ENCODE measurements at regions not wholly inside any gene's neighbourhood (a gene's known extent, or its start where the extent isn't known, plus 50 kb on each side); places are given as distances from the start of the nearest gene placed in this dataset.

DNA sequence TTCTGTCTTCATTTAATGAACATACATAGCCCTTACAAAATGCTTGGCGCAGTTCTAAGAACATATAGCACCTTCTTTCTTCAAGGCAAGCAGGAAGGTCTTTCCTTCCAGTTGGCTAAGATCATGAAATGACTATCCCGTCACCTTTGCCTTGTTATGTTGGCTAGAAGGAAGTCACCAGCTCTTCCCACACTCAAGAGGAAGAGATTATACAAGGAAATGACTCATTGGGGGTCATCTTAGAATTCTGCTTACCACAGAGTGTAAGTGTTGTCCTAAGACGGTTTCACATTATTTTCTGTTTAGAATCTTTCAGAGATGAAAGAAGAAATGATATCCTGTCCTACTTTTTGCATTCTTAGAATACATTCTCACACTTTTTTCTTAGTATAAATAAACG is 808.0 kb upstream of the LUZP2 start:
- Histone ChIP-seq H3K27me3 (ENCODE audit: control insufficient read depth, insufficient read depth, low read length) (no peaks in the 10 kb centered on the region), H3K4me3 (ENCODE audit: low read depth, low read length) (no peak overlapping the region), H3K36me3 (ENCODE audit: control insufficient read depth, insufficient read depth, low read length) (no peaks in the 10 kb centered on the region)
- TF ChIP-seq, protein P1, sequence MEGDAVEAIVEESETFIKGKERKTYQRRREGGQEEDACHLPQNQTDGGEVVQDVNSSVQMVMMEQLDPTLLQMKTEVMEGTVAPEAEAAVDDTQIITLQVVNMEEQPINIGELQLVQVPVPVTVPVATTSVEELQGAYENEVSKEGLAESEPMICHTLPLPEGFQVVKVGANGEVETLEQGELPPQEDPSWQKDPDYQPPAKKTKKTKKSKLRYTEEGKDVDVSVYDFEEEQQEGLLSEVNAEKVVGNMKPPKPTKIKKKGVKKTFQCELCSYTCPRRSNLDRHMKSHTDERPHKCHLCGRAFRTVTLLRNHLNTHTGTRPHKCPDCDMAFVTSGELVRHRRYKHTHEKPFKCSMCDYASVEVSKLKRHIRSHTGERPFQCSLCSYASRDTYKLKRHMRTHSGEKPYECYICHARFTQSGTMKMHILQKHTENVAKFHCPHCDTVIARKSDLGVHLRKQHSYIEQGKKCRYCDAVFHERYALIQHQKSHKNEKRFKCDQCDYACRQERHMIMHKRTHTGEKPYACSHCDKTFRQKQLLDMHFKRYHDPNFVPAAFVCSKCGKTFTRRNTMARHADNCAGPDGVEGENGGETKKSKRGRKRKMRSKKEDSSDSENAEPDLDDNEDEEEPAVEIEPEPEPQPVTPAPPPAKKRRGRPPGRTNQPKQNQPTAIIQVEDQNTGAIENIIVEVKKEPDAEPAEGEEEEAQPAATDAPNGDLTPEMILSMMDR (IDR thresholded peaks at IDR 0.05; ENCODE audit: insufficient read depth, low read depth, low read length): no peak
- no peak for DNase-seq (ENCODE audit: low read depth)
- ChIA-PET POLR2A (no interaction called here), CTCF (no interaction called here)

- no peaks in the 10 kb centered on the region for H3K27me3 ChIP-seq (ENCODE audit: control insufficient read depth, insufficient read depth, low read length)
- CTCF ChIA-PET: no interaction called here
- DNase-seq (ENCODE audit: low read depth): no peak
- H3K36me3 ChIP-seq (ENCODE audit: control insufficient read depth, insufficient read depth, low read length): no peaks in the 10 kb centered on the region
- no peak overlapping the region for H3K4me3 ChIP-seq (ENCODE audit: low read depth, low read length)
- TF ChIP-seq, protein P1 (IDR thresholded peaks at IDR 0.05; ENCODE audit: insufficient read depth, low read depth, low read length): no peak
- POLR2A ChIA-PET: no interaction called here
These were observed 800.0 kb upstream of the LUZP2 start for GRCh38 chr11:23696688-23697415.

DNA sequence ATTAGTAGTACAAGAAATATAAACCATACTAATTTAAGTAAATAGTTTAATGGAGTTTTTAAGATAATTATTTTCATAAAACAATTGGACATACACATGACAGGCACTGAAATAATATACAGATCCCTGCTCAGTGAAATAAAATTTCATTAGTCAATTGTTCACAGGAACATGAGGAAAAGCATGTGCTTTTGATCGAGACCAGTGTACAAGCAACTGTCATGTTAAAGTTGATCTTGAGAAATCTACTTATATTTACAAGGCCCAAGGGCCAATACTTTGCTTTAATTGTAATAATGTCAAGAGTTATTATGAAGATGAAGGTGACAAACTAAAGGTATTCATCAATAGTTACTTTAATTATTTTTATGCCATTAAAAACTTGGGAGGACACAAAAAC is 792.7 kb upstream of the LUZP2 start:
- H3K4me3 ChIP-seq (ENCODE audit: low read depth, low read length): no peak overlapping the region
- ChIA-PET CTCF (interaction anchor here (0.7 to 1.5 kb wide), 3 partner anchors 9 to 165 kb away, joined by 3 read pairs; no protein-coding TSS in a partner anchor), POLR2A (no interaction called here)
- H3K27me3 ChIP-seq (ENCODE audit: control insufficient read depth, insufficient read depth, low read length): no peaks in the 10 kb centered on the region
- H3K36me3 ChIP-seq (ENCODE audit: control insufficient read depth, insufficient read depth, low read length): no peaks in the 10 kb centered on the region
- DNase-seq (ENCODE audit: low read depth): no peak
- TF ChIP-seq, protein P1 (IDR thresholded peaks at IDR 0.05; ENCODE audit: insufficient read depth, low read depth, low read length): no peak

DNA sequence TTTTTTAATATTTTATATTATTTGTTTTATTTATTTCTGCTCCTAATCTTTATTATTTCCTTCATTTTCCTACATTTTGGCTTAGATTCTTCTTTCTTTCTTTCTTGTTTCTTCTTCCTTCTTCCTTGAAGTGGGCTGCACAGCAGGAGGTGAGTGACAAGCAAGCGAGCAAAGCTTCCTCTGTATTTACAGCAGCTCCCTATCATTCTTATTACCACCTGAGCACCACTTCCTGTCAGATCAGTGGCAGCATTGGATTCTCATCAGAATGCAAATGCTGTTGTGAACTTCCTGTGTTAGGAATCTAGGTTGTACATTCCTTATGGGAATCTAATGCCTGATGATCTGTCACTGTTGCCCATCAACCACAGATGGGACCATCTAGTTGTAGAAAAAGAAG is 784.9 kb upstream of the LUZP2 start:
- no peaks in the 10 kb centered on the region for H3K27me3 ChIP-seq (ENCODE audit: control insufficient read depth, insufficient read depth, low read length)
- CTCF ChIA-PET: no interaction called here
- TF ChIP-seq, protein P1 (IDR thresholded peaks at IDR 0.05; ENCODE audit: insufficient read depth, low read depth, low read length): no peak
- POLR2A ChIA-PET: no interaction called here
- DNase-seq (ENCODE audit: low read depth): no peak
- H3K4me3 ChIP-seq (ENCODE audit: low read depth, low read length): no peak overlapping the region
- no peaks in the 10 kb centered on the region for H3K36me3 ChIP-seq (ENCODE audit: control insufficient read depth, insufficient read depth, low read length)

GRCh38 chr11:23719016-23719415 is 777.8 kb upstream of the LUZP2 start:
- CTCF ChIA-PET: interaction anchor here (1.2 kb wide), 1 partner anchor 21 kb away, joined by 4 read pairs; no protein-coding TSS in a partner anchor
- DNase-seq (ENCODE audit: low read depth): no peak

More at GRCh38 chr11:23719016-23719415, 777.8 kb upstream of the LUZP2 start:
- Histone ChIP-seq H3K36me3 (ENCODE audit: control insufficient read depth, insufficient read depth, low read length) (no peaks in the 10 kb centered on the region), H3K27me3 (ENCODE audit: control insufficient read depth, insufficient read depth, low read length) (no peaks in the 10 kb centered on the region), H3K4me3 (ENCODE audit: low read depth, low read length) (no peak overlapping the region)
- TF ChIP-seq, protein P1 (IDR thresholded peaks at IDR 0.05; ENCODE audit: insufficient read depth, low read depth, low read length): no peak
- POLR2A ChIA-PET: no interaction called here
